ENCODE measurements at regions not wholly inside any gene's neighbourhood (a gene's known extent, or its start where the extent isn't known, plus 50 kb on each side); places are given as distances from the start of the nearest gene placed in this dataset.
"Not testable (repeated sequence)": the region's sequence is repeated elsewhere in the genome, so short reads cannot be mapped to it uniquely, and the experiment has no call there.

DNA sequence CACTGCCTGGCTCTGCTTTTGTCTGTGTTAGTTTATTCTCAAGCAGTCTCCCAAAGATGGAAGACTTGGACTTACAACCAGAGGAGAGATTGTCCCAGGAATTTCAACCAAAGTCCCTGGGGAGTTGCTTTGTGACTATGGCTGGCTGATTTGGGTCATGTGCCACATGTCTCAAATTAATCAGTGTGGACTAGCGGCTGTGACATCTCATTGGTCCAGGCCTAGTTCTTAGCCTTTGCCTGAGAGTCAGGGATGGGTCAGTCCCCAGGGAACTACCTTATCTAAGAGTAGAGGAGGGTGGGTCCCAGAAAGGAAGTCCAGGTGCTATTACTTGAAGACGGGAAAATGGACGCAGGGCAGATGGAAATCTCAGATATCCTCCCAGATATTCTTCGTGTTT lies 217.1 kb downstream of the ACKR3 start:
- intact Hi-C loops (cut with micrococcal nuclease; ENCODE audit: unreplicated experiment) (no loop called here), in situ Hi-C loops (cut with HindIII; ENCODE audit: extremely low pct_ligation_motif_present, low pct_unique_long_range_greater_than_20kb) (no loop called here)
- H3K4me3 ChIP-seq (replicated peaks in 1 of 3; ENCODE audit: insufficient read depth in 1 of 3, low read depth in 2 of 3, low read length in 3 of 3): no peak overlapping the region
- ChIA-PET POLR2A (no interaction called here), CTCF (ENCODE audit: low intra/inter-chr PET ratio, low total read pairs) (no interaction called here)
- H3K79me2 ChIP-seq (ENCODE audit: insufficient read depth, low read length): no peaks in the 10 kb centered on the region
- TF ChIP-seq, protein P1, sequence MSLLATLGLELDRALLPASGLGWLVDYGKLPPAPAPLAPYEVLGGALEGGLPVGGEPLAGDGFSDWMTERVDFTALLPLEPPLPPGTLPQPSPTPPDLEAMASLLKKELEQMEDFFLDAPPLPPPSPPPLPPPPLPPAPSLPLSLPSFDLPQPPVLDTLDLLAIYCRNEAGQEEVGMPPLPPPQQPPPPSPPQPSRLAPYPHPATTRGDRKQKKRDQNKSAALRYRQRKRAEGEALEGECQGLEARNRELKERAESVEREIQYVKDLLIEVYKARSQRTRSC (CRISPR knock-in tag; IDR thresholded peaks at IDR 0.05; ENCODE audit: low read depth): no peak
- TF ChIP-seq ZC3H13 (CRISPR knock-in tag; IDR thresholded peaks at IDR 0.05): no peak
- TF ChIP-seq SPEN (CRISPR knock-in tag; IDR thresholded peaks at IDR 0.05; ENCODE audit: low read depth): no peak
- TF ChIP-seq SMAD3 (CRISPR knock-in tag; IDR thresholded peaks at IDR 0.05): no peak
- no peak for TF ChIP-seq ZNF883 (CRISPR knock-in tag; IDR thresholded peaks at IDR 0.05; ENCODE audit: not compliant biosample characterization)
- TF ChIP-seq ZNF891 (CRISPR knock-in tag; IDR thresholded peaks at IDR 0.05): no peak
- H3K27ac ChIP-seq (ENCODE audit: extremely low read length, insufficient read depth, low read length): no peak overlapping the region
- H3K4me1 ChIP-seq (ENCODE audit: insufficient read depth, low read length): no peaks in the 10 kb centered on the region
- H3K9me3 ChIP-seq (ENCODE audit: low read length): no peaks in the 10 kb centered on the region
- no peaks in the 10 kb centered on the region for H3K36me3 ChIP-seq (replicated peaks in 1 of 2; ENCODE audit: control insufficient read depth in 1 of 2, insufficient read depth in 2 of 2, low read length in 2 of 2)
- peaks cover 0 to 7% of the 10 kb centered on the region in 2 experiments; a peak in 1 of 5 replicates for H3K27me3 ChIP-seq (ENCODE audit: control insufficient read depth in 1 of 2, insufficient read depth in 2 of 2, low read length in 2 of 2)
- no peaks in the 10 kb centered on the region for H4K20me1 ChIP-seq (ENCODE audit: insufficient read depth, low read length)
- 47% methylated on average over 4 of the region's 4 CpGs for WGBS (ENCODE audit: low lambda C conversion rate)
- H3K4me2 ChIP-seq (ENCODE audit: low read depth, low read length): no peak overlapping the region
- BruUV-seq (replicated peaks): no TSS peak
- no peak overlapping the region for H2AFZ ChIP-seq (ENCODE audit: low read length)
- DNase-seq (ENCODE audit: low spot score): no peak
- ATAC-seq: no peak
- no peak overlapping the region for H3K9ac ChIP-seq (ENCODE audit: insufficient read depth, low read depth, low read length)
- no peak for FAIRE-seq

DNA sequence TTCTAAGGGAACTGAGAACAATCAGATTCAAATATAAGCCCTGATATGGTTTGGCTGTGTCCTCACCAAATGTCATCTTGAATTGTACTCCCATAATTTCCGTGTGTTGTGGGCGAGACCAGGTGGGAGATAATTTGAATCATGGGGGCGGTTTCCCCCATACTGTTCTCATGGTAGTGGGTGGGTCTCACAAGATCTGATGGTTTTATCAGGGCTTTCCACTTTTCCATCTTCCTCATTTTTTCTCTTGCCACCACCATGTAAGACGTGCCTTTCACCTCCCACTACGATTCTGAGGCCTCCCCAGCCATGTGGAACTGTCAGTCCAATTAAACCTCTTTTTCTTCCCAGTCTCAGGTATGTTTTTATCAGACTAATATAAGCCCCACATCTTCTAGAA lies 217.8 kb downstream of the ACKR3 start:
- FAIRE-seq; in situ Hi-C loops (cut with HindIII; ENCODE audit: extremely low pct_ligation_motif_present, low pct_unique_long_range_greater_than_20kb); ATAC-seq; H3K4me2 ChIP-seq (ENCODE audit: low read depth, low read length); H3K9me3 ChIP-seq (ENCODE audit: low read length); BruUV-seq (replicated peaks); H3K27me3 ChIP-seq (ENCODE audit: control insufficient read depth in 1 of 2, insufficient read depth in 2 of 2, low read length in 2 of 2); H3K79me2 ChIP-seq (ENCODE audit: insufficient read depth, low read length); CTCF ChIA-PET (ENCODE audit: low intra/inter-chr PET ratio, low total read pairs); DNase-seq (ENCODE audit: low spot score); H3K4me3 ChIP-seq (replicated peaks in 1 of 3; ENCODE audit: insufficient read depth in 1 of 3, low read depth in 2 of 3, low read length in 3 of 3); H3K36me3 ChIP-seq (replicated peaks in 1 of 2; ENCODE audit: control insufficient read depth in 1 of 2, insufficient read depth in 2 of 2, low read length in 2 of 2); H2AFZ ChIP-seq (ENCODE audit: low read length); H4K20me1 ChIP-seq (ENCODE audit: insufficient read depth, low read length); H3K27ac ChIP-seq (ENCODE audit: extremely low read length, insufficient read depth, low read length); intact Hi-C loops (cut with micrococcal nuclease; ENCODE audit: unreplicated experiment); H3K4me1 ChIP-seq (ENCODE audit: insufficient read depth, low read length); POLR2A ChIA-PET; H3K9ac ChIP-seq (ENCODE audit: insufficient read depth, low read depth, low read length): not testable (repeated sequence)
- 4% methylated on average over 5 of the region's 5 CpGs for WGBS (ENCODE audit: low lambda C conversion rate)

All from HepG2 (cell line).